ENCODE measurements at regions not wholly inside any gene's neighbourhood (a gene's known extent, or its start where the extent isn't known, plus 50 kb on each side); places are given as distances from the start of the nearest gene placed in this dataset.
A peak's percentile ranks its signal among the peaks of the same experiment; 100 is the strongest.

DNA sequence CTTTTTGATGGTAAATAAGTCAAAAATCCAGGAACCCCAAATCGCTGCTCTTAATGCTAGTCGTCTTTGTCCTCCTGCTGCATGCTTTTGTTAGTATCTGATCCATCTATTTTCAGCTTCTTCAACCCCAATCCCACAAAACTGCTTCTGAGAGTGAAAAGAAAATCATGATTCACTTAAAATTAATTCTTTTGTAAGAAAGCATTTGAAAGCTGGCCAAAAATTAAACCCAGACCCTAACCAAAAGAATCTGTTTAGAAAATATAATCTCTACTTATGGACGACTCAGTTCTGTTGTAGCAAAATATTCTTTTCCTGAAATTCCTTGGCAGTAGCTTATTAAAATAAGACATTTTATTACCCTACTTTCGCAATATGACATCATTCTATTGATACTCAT lies 443.6 kb upstream of the SYT1 start:
- Histone ChIP-seq H3K27ac (no peak overlapping the region), H3K4me1 (no peaks in the 10 kb centered on the region), H3K4me3 (no peak overlapping the region), H3K36me3 (no peaks in the 10 kb centered on the region), H3K27me3 (no peaks in the 10 kb centered on the region), H3K9me3 (no peaks in the 10 kb centered on the region)
- intact Hi-C loops (cut with DNase I), result no loop called here
- no peak for ATAC-seq
- TF ChIP-seq, protein P1, sequence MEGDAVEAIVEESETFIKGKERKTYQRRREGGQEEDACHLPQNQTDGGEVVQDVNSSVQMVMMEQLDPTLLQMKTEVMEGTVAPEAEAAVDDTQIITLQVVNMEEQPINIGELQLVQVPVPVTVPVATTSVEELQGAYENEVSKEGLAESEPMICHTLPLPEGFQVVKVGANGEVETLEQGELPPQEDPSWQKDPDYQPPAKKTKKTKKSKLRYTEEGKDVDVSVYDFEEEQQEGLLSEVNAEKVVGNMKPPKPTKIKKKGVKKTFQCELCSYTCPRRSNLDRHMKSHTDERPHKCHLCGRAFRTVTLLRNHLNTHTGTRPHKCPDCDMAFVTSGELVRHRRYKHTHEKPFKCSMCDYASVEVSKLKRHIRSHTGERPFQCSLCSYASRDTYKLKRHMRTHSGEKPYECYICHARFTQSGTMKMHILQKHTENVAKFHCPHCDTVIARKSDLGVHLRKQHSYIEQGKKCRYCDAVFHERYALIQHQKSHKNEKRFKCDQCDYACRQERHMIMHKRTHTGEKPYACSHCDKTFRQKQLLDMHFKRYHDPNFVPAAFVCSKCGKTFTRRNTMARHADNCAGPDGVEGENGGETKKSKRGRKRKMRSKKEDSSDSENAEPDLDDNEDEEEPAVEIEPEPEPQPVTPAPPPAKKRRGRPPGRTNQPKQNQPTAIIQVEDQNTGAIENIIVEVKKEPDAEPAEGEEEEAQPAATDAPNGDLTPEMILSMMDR (IDR thresholded peaks at IDR 0.05), result no peak
- DNase-seq, result no peak

DNA sequence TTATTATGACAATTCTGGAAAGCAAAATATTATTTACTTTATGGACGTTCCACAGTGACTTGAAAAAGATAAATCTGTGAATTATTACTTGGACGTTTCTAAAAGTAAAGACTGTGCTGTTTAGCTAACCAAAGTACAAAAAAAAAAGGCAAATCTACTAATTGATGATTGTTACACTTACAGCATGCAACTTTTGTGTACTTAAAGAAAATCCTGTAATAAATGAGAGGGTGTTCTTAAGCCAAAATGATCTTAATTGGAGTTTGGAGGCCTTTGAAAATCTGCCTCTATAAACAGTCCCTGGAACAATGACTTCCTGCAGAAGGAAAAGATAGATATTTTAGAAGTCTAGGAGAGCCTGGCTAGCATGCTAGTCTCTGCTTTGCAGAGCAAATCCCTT lies 434.0 kb upstream of the SYT1 start:
- Histone ChIP-seq H3K4me3 (no peak overlapping the region), H3K36me3 (no peaks in the 10 kb centered on the region), H3K9me3 (peaks cover 0 to 11% of the 10 kb centered on the region in 2 donors), H3K27ac (no peak overlapping the region), H3K4me1 (no peaks in the 10 kb centered on the region), H3K27me3 (no peaks in the 10 kb centered on the region)
- intact Hi-C loops (cut with DNase I), result no loop called here
- DNase-seq (peak in 1 of 4 donors; percentile 53), ATAC-seq (no peak)
- TF ChIP-seq, protein P1 (IDR thresholded peaks at IDR 0.05), result no peak

DNA sequence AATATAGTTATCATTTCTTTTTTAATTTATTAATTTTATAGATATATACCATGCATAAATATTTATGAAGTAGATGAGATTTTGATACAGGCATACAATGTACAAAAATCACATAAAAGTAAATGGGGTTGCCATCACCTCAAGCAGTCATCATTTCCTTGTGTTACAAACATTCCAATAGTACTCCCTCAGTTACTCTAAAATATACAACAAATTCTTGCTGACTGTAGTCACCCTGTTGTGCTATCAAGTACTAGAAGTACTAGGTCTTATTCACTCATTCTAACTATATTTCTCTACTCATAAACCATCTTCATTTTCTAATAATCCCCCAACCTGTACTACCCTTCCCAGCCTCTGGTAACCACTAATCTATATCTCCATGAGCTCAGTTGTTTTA lies 432.6 kb upstream of the SYT1 start:
- Histone ChIP-seq H3K27ac (no peak overlapping the region), H3K27me3 (no peaks in the 10 kb centered on the region), H3K36me3 (no peaks in the 10 kb centered on the region), H3K4me1 (no peaks in the 10 kb centered on the region), H3K9me3 (peaks cover 0 to 11% of the 10 kb centered on the region in 2 donors), H3K4me3 (no peak overlapping the region)
- no peak for DNase-seq
- intact Hi-C loops (cut with DNase I), result no loop called here
- TF ChIP-seq, protein P1 (IDR thresholded peaks at IDR 0.05), result no peak
- ATAC-seq, result no peak

- Histone ChIP-seq H3K36me3 (no peaks in the 10 kb centered on the region), H3K9me3 (peaks cover 0 to 30% of the 10 kb centered on the region in 2 donors), H3K27ac (no peak overlapping the region), H3K27me3 (no peaks in the 10 kb centered on the region), H3K4me3 (no peak overlapping the region), H3K4me1 (no peaks in the 10 kb centered on the region)
- no peak for ATAC-seq
- DNase-seq, result no peak
- intact Hi-C loops (cut with DNase I), result no loop called here
- TF ChIP-seq, protein P1 (IDR thresholded peaks at IDR 0.05), result no peak
Observed at GRCh38 chr12:78439666-78440065, 424.9 kb upstream of the SYT1 start.

- H3K27ac ChIP-seq, result no peak overlapping the region
- DNase-seq, result no peak
- no peak for ATAC-seq
- intact Hi-C loops (cut with DNase I), result no loop called here
- peaks cover 0 to 27% of the 10 kb centered on the region in 2 donors for H3K9me3 ChIP-seq
- TF ChIP-seq, protein P1 (IDR thresholded peaks at IDR 0.05), result no peak
- no peak overlapping the region for H3K4me3 ChIP-seq
- no peaks in the 10 kb centered on the region for H3K4me1 ChIP-seq
- no peaks in the 10 kb centered on the region for H3K27me3 ChIP-seq
- no peaks in the 10 kb centered on the region for H3K36me3 ChIP-seq
Observed at GRCh38 chr12:78441737-78442453, 422.7 kb upstream of the SYT1 start.

Data from left lung (tissue), 4 donors.